ENCODE measurements at regions not wholly inside any gene's neighbourhood (a gene's known extent, or its start where the extent isn't known, plus 50 kb on each side); places are given as distances from the start of the nearest gene placed in this dataset.

- H3K36me3 Mint-ChIP-seq (ENCODE audit: unreplicated experiment), result no peaks in the 10 kb centered on the region
- no peaks in the 10 kb centered on the region for H3K4me1 Mint-ChIP-seq (ENCODE audit: low read depth, unreplicated experiment)
- no peak for DNase-seq
- H3K4me3 Mint-ChIP-seq (ENCODE audit: unreplicated experiment), result no peak overlapping the region
- H3K9me3 Mint-ChIP-seq (ENCODE audit: unreplicated experiment), result no peaks in the 10 kb centered on the region
- H3K27ac Mint-ChIP-seq (ENCODE audit: unreplicated experiment), result no peak overlapping the region
- H3K27me3 Mint-ChIP-seq (ENCODE audit: unreplicated experiment), result no peaks in the 10 kb centered on the region
- TF ChIP-seq CTCF (IDR thresholded peaks at IDR 0.05; ENCODE audit: partially characterized antibody, unreplicated experiment), result no peak
These were observed 820.4 kb upstream of the ALCAM start for GRCh38 chr3:104546301-104546700.

- H3K4me3 Mint-ChIP-seq (ENCODE audit: unreplicated experiment), result no peak overlapping the region
- H3K27me3 Mint-ChIP-seq (ENCODE audit: unreplicated experiment), result no peaks in the 10 kb centered on the region
- no peak overlapping the region for H3K27ac Mint-ChIP-seq (ENCODE audit: unreplicated experiment)
These were observed 819.7 kb upstream of the ALCAM start for GRCh38 chr3:104547031-104547430.

GRCh38 chr3:104548401-104548800 is 818.3 kb upstream of the ALCAM start:
- DNase-seq, result no peak
- H3K36me3 Mint-ChIP-seq (ENCODE audit: unreplicated experiment), result no peaks in the 10 kb centered on the region
- H3K9me3 Mint-ChIP-seq (ENCODE audit: unreplicated experiment), result no peaks in the 10 kb centered on the region
- no peaks in the 10 kb centered on the region for H3K27me3 Mint-ChIP-seq (ENCODE audit: unreplicated experiment)
- no peak overlapping the region for H3K27ac Mint-ChIP-seq (ENCODE audit: unreplicated experiment)
- no peaks in the 10 kb centered on the region for H3K4me1 Mint-ChIP-seq (ENCODE audit: low read depth, unreplicated experiment)
- no peak for TF ChIP-seq CTCF (IDR thresholded peaks at IDR 0.05; ENCODE audit: partially characterized antibody, unreplicated experiment)
- H3K4me3 Mint-ChIP-seq (ENCODE audit: unreplicated experiment), result no peak overlapping the region

More at GRCh38 chr3:104547031-104547430, 819.7 kb upstream of the ALCAM start:
- H3K9me3 Mint-ChIP-seq (ENCODE audit: unreplicated experiment), result no peaks in the 10 kb centered on the region
- no peak for DNase-seq
- TF ChIP-seq CTCF (IDR thresholded peaks at IDR 0.05; ENCODE audit: partially characterized antibody, unreplicated experiment), result no peak
- H3K36me3 Mint-ChIP-seq (ENCODE audit: unreplicated experiment), result no peaks in the 10 kb centered on the region
- H3K4me1 Mint-ChIP-seq (ENCODE audit: low read depth, unreplicated experiment), result no peaks in the 10 kb centered on the region

DNA sequence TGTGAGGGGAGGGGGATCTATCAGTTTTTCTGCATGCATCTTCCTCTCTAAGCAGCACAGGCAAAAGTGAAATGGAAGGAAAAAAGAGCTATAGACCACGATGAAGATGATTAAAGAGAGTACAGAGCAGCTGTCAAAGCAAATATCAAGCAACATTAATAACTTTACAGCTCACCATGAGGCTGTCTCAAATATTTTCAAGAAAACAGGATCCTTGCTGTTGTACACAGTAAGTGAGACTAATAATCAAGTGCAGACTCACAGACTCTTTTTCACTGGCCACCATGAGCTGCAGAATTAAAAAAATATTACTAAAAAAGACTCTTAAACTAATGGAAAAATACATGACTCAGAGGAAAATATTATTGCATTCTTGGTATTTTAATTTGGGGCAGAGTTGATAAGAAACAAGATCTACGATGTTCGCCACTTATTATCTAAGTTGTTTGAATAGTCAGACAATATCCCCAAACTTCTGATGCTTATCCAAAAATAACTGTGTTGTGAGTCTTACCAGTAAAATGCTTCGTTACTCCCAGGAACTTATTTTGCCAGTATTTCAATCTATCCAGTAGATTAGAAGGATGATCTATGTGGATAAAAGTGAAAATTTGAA is 817.5 kb upstream of the ALCAM start:
- Mint-ChIP-seq H3K4me1 (ENCODE audit: low read depth, unreplicated experiment) (no peaks in the 10 kb centered on the region), H3K27me3 (ENCODE audit: unreplicated experiment) (no peaks in the 10 kb centered on the region), H3K36me3 (ENCODE audit: unreplicated experiment) (no peaks in the 10 kb centered on the region), H3K9me3 (ENCODE audit: unreplicated experiment) (no peaks in the 10 kb centered on the region), H3K27ac (ENCODE audit: unreplicated experiment) (no peak overlapping the region), H3K4me3 (ENCODE audit: unreplicated experiment) (no peak overlapping the region)
- no peak for TF ChIP-seq CTCF (IDR thresholded peaks at IDR 0.05; ENCODE audit: partially characterized antibody, unreplicated experiment)
- DNase-seq, result no peak

GRCh38 chr3:104553121-104553520 is 813.6 kb upstream of the ALCAM start:
- Mint-ChIP-seq H3K27ac (ENCODE audit: unreplicated experiment) (no peak overlapping the region), H3K36me3 (ENCODE audit: unreplicated experiment) (no peaks in the 10 kb centered on the region), H3K4me1 (ENCODE audit: low read depth, unreplicated experiment) (no peaks in the 10 kb centered on the region), H3K4me3 (ENCODE audit: unreplicated experiment) (no peak overlapping the region), H3K9me3 (ENCODE audit: unreplicated experiment) (no peaks in the 10 kb centered on the region), H3K27me3 (ENCODE audit: unreplicated experiment) (no peaks in the 10 kb centered on the region)
- no peak for DNase-seq
- TF ChIP-seq CTCF (IDR thresholded peaks at IDR 0.05; ENCODE audit: partially characterized antibody, unreplicated experiment), result no peak
